Fibroblast of lung (primary cell): ENCODE measurements at regions not wholly inside any gene's neighbourhood (a gene's known extent, or its start where the extent isn't known, plus 50 kb on each side); places are given as distances from the start of the nearest gene placed in this dataset.

ENCODE experiments used
- DNase-seq, 2 donors: peaks; one replicate each; pipeline versions ENCODE4 v3.0.0 to v3.0.0-alpha.2; 2010; ENCODE audit warnings: low read depth in 2 of 2
- H2AFZ ChIP-seq: 2 replicates; pipeline ENCODE4 v1.5.1; 2012; ENCODE audit warnings: low read length, control low read depth, inconsistent platforms
- H3K27ac ChIP-seq: 2 replicates; pipeline ENCODE4 v1.5.1; 2011; ENCODE audit warnings: low read length, control low read depth; ENCODE audit not compliant: insufficient read depth
- H3K27me3 ChIP-seq: 2 replicates; pipeline ENCODE4 v1.5.1; 2011; ENCODE audit warnings: mild to moderate bottlenecking, low read length; ENCODE audit not compliant: control insufficient read depth, insufficient read depth
- H3K36me3 ChIP-seq: 2 replicates; pipeline ENCODE4 v1.5.1; 2011; ENCODE audit warnings: low read length; ENCODE audit not compliant: control insufficient read depth, insufficient read depth
- H3K4me1 ChIP-seq: 2 replicates; pipeline ENCODE4 v1.5.1; 2011; ENCODE audit warnings: low read length; ENCODE audit not compliant: control insufficient read depth, insufficient read depth; ENCODE audit errors: extremely low read depth
- H3K4me2 ChIP-seq: 2 replicates; pipeline ENCODE4 v1.5.1; 2011; ENCODE audit warnings: low read length, control low read depth; ENCODE audit not compliant: insufficient read depth; ENCODE audit errors: extremely low read depth
- H3K4me3 ChIP-seq, 4 experiments: fragments of 200-600 bp in 1 of 4; sonication (generic) in 1 of 4; replicated peaks in 1 of 4; 2 replicates each; pipeline ENCODE4 v1.5.1; 2011 to 2016; ENCODE audit warnings: low read length in 4 of 4, low read depth in 3 of 4, mild to moderate bottlenecking in 3 of 4, control low read depth in 2 of 4, inconsistent platforms in 1 of 4, mixed read lengths in 1 of 4; ENCODE audit not compliant: insufficient read depth in 1 of 4; ENCODE audit errors: control extremely low read depth in 1 of 4
- H3K79me2 ChIP-seq: 2 replicates; pipeline ENCODE4 v1.5.1; 2012; ENCODE audit warnings: mild to moderate bottlenecking, low read length, inconsistent platforms; ENCODE audit not compliant: control insufficient read depth, insufficient read depth
- H3K9ac ChIP-seq: 2 replicates; pipeline ENCODE4 v1.5.1; 2011; ENCODE audit warnings: mild to moderate bottlenecking, low read length, control low read depth; ENCODE audit not compliant: insufficient read depth
- H3K9me3 ChIP-seq: 2 replicates; pipeline ENCODE4 v1.5.1; 2012; ENCODE audit warnings: low read depth, low read length; ENCODE audit not compliant: control insufficient read depth, insufficient read depth
- H4K20me1 ChIP-seq: 2 replicates; pipeline ENCODE4 v1.5.1; 2011; ENCODE audit warnings: low read length; ENCODE audit not compliant: control insufficient read depth, insufficient read depth; ENCODE audit errors: extremely low read depth
- EZH2 ChIP-seq: IDR thresholded peaks from 2 replicates; pipeline ENCODE4 v1.5.1; 2012; ENCODE audit warnings: low read length, control low read depth, mild to moderate bottlenecking; ENCODE audit errors: missing control alignments
- TF ChIP-seq, protein P1 (sequence below), 2 donors: IDR thresholded peaks in 1 of 2; conservative IDR thresholded peaks in 1 of 2; 1 replicate in 1 of 2; 2 replicates in 1 of 2; pipeline ENCODE4 v1.5.1; 2011 to 2012; ENCODE audit warnings: low read length in 2 of 2, control low read depth in 1 of 2, inconsistent platforms in 1 of 2, low read depth in 1 of 2, mild to moderate bottlenecking in 1 of 2

DNA sequence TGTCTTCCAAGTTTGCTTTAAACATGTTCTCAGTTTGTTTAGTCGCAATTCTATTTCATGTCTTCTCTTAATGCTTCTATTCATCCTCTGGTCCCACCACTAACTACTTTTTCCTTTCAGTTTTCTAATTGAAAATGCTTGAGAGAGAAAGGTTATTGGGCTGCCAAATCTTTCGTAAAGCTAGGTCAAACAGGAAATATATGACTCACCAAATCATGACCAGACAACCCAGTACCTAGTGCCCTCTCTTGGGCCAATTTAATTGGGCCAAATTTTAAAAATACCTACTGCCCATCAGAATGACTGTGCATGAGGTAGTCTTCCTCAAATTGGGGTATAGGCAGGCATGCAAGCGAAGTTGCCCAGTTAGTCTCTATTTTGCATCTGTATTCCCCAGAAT lies 295.4 kb upstream of the PBX1 start:
- H2AFZ ChIP-seq: no peak overlapping the region
- no peak for DNase-seq
- no peaks in the 10 kb centered on the region for H3K27me3 ChIP-seq
- no peak for TF ChIP-seq EZH2
- TF ChIP-seq, protein P1, sequence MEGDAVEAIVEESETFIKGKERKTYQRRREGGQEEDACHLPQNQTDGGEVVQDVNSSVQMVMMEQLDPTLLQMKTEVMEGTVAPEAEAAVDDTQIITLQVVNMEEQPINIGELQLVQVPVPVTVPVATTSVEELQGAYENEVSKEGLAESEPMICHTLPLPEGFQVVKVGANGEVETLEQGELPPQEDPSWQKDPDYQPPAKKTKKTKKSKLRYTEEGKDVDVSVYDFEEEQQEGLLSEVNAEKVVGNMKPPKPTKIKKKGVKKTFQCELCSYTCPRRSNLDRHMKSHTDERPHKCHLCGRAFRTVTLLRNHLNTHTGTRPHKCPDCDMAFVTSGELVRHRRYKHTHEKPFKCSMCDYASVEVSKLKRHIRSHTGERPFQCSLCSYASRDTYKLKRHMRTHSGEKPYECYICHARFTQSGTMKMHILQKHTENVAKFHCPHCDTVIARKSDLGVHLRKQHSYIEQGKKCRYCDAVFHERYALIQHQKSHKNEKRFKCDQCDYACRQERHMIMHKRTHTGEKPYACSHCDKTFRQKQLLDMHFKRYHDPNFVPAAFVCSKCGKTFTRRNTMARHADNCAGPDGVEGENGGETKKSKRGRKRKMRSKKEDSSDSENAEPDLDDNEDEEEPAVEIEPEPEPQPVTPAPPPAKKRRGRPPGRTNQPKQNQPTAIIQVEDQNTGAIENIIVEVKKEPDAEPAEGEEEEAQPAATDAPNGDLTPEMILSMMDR (conservative IDR thresholded peaks at IDR 0.05 in 1 of 2, IDR thresholded peaks at IDR 0.05 in 1 of 2; ENCODE audit: low read depth in 1 of 2, low read length in 2 of 2): no peak
- H3K9ac ChIP-seq: no peak overlapping the region
- H3K9me3 ChIP-seq: no peaks in the 10 kb centered on the region
- no peaks in the 10 kb centered on the region for H3K79me2 ChIP-seq
- no peak overlapping the region for H3K4me2 ChIP-seq
- no peaks in the 10 kb centered on the region for H3K4me1 ChIP-seq
- H3K36me3 ChIP-seq: no peaks in the 10 kb centered on the region
- H3K4me3 ChIP-seq: no peak overlapping the region
- no peaks in the 10 kb centered on the region for H4K20me1 ChIP-seq
- H3K27ac ChIP-seq: no peak overlapping the region

DNA sequence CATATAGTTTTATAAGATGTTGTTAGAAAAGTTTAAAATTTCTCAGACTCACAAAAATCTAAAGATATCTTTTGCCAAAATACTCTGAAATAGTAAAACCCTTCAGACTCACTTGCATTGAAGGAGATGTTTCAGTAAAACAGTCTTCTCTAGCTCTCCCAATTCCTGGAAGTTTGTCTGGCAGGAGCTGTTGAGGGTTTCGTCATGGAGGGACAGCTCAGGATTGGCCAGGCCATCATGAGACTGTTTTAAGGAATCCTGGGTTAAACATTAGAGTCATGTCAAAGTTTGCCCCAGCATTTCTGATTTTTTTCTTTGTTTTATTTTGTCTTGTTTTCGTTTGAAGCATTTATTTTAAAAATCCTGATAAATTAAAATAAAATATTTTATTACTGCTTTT lies 293.8 kb upstream of the PBX1 start:
- no peaks in the 10 kb centered on the region for H3K9me3 ChIP-seq
- TF ChIP-seq EZH2: no peak
- TF ChIP-seq, protein P1 (conservative IDR thresholded peaks at IDR 0.05 in 1 of 2, IDR thresholded peaks at IDR 0.05 in 1 of 2; ENCODE audit: low read depth in 1 of 2, low read length in 2 of 2): no peak
- H3K4me1 ChIP-seq: no peaks in the 10 kb centered on the region
- H3K79me2 ChIP-seq: no peaks in the 10 kb centered on the region
- H2AFZ ChIP-seq: no peak overlapping the region
- H4K20me1 ChIP-seq: no peaks in the 10 kb centered on the region
- peak in 1 of 2 donors; percentile 8 for DNase-seq
- no peak overlapping the region for H3K9ac ChIP-seq
- H3K27me3 ChIP-seq: no peaks in the 10 kb centered on the region
- no peaks in the 10 kb centered on the region for H3K36me3 ChIP-seq
- H3K4me3 ChIP-seq: no peak overlapping the region
- no peak overlapping the region for H3K4me2 ChIP-seq
- no peak overlapping the region for H3K27ac ChIP-seq

DNA sequence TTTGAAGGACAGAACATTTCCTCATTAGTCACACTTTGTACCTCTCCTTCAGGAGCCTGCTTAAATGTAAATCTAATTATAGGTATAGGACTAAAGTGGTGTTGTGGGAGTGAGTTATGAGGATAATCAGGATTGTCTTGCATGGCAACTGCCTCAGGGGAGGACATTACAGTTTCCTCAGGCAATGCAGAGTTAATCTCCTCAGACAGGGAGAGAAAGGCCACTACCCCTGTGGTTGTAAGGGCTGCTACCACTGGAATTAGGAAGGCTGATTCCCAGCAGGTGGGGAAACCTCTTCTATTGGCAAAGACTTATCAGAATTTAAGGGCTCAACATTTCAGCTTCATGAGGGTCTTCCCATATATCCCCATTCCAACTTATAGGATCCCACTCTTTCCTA lies 286.8 kb upstream of the PBX1 start:
- no peak for TF ChIP-seq EZH2
- TF ChIP-seq, protein P1 (conservative IDR thresholded peaks at IDR 0.05 in 1 of 2, IDR thresholded peaks at IDR 0.05 in 1 of 2; ENCODE audit: low read depth in 1 of 2, low read length in 2 of 2): no peak
- no peaks in the 10 kb centered on the region for H3K79me2 ChIP-seq
- H3K4me3 ChIP-seq: no peak overlapping the region
- H3K27me3 ChIP-seq: no peaks in the 10 kb centered on the region
- H2AFZ ChIP-seq: no peak overlapping the region
- no peaks in the 10 kb centered on the region for H3K9me3 ChIP-seq
- no peaks in the 10 kb centered on the region for H4K20me1 ChIP-seq
- H3K36me3 ChIP-seq: no peaks in the 10 kb centered on the region
- H3K4me1 ChIP-seq: no peaks in the 10 kb centered on the region
- DNase-seq: no peak
- H3K9ac ChIP-seq: no peak overlapping the region
- no peak overlapping the region for H3K27ac ChIP-seq
- H3K4me2 ChIP-seq: no peak overlapping the region
